HG03097 (cell line): ENCODE measurements at regions not wholly inside any gene's neighbourhood (a gene's known extent, or its start where the extent isn't known, plus 50 kb on each side); places are given as distances from the start of the nearest gene placed in this dataset.
"Not testable (repeated sequence)": the region's sequence is repeated elsewhere in the genome, so short reads cannot be mapped to it uniquely, and the experiment has no call there.

ENCODE experiments used
- ATAC-seq: cut with Tn5 transposase; IDR thresholded peaks from one replicate; pipeline ENCODE4 v1.9.1; 2021; ENCODE audit not compliant: unreplicated experiment, low FRiP score

DNA sequence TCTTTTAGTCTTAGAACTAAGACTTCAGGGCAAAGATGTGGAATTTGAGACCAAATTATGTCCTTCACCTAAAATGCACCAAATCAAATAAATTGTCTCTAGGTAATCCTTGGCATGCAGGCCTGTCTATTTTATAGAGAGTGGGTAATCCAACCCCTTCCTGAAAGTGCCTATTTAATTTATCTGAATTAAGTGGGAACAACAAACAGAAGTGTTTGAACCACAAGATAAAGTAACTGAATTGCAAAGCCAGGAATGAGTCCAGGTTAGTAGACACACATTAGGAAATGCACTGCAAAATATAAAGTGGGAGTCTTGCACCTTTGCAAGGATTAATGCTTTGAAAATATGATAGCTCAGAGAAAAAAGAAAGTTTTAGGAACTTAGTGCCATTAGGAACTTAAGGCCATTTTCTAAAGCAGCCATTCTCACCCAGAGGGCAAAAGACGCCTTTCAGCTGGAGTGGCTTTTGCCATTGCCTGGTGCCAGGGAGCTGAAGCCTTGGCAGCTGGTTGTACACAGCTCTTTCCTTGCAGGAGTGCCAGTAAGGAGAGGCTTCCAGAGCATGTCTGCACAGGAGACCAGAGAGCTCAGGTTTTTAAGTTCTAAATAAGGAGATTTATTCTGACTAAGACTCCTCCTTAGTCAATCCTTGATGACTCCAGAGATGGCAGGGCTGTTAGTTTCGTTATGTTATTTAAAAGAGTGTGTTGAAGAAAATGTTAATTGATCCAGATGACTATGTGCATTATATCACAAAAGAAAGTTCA is 151.7 kb upstream of the ELL2 start:
- ATAC-seq = no peak

DNA sequence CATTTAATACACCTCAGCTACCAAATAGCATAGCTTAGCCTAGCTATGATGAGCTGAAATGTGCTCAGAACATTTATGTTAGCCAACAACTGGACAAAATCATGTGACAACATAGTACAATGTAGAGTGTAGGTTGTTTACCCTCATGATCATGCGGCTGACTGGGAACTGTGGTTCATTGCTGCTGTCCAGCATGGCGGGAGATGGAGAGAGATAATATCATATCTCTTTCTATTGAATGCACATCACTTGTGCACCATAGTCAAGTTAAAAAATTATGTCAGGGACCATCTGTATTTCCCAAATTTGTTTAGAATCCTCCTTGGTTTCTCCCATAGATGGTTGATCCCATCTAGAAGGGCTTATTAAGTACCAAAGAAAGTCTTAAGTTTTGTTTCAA is 151.1 kb upstream of the ELL2 start:
- ATAC-seq = no peak

DNA sequence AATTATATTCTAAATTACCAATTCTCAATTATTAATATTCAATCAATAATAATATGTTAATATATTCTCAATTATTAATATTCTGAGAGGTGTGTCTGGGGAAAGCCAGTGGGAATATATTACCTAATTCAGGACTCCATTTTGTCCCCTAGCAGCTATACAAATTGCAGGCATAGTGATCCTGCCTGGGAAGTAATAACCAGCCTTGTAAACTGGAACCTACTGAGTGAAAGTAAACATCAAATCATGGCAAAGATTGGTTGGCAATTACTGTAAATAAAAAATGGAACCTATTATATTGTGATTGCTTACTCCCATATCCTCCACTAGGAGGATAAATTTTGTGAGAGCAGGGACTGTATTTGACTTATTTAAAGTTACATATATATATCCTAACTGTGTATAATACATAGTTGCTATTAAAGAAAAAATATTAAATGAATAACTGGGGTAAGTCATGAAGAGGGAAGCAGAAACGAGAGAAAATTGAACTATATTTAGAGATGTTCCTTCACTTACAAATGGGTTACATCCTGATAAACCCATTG is 150.5 kb upstream of the ELL2 start:
- ATAC-seq = no peak

DNA sequence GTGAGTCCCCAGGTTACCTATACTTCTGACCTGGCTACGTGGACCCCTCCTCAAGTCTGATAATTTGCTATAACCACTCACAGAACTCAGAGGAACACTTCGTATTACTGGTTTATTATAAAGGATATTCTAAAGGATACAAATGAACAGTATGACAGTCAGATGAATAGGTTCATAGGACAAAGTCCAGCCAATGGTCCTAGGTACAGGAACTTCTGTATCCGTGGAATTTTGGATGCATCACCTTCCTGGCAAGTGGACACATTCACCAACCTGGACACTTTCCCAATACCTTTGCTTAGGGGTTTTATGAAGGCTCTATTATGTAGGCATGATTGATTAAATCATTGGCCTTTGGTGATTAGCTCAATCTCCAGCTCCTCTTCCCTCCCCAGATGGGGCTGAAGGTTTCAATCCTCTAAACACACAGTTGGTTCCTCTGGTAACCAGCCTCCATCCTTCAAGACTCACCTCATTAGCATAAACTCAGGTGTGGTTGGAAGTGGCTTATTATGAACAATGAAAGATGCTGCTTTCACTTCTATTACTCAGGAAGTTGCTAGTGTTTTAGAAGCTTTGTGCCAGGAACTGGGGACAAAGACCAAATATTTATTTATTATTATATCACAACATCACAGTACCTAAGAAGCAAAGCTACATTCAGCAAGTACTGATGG is 149.6 kb upstream of the ELL2 start:
- ATAC-seq = no peak

DNA sequence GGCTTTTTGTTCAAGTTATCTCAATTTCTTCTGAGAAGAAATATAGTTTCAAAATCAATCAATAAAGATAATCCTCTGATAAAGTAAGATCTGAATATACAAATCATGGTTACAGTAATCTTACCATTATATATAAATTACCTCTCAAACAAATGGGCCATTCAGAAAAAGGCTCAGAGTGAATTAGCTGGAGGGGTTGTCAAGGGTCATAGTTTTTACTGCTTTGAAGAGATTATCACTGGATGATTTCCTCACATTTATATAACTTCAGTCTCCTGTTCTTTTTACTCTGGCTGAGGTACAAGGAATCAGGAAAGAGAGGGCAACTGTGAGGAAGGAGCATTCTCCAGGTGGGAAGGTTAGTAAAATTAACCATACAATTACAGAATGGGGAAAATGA is 148.6 kb upstream of the ELL2 start:
- no peak for ATAC-seq

DNA sequence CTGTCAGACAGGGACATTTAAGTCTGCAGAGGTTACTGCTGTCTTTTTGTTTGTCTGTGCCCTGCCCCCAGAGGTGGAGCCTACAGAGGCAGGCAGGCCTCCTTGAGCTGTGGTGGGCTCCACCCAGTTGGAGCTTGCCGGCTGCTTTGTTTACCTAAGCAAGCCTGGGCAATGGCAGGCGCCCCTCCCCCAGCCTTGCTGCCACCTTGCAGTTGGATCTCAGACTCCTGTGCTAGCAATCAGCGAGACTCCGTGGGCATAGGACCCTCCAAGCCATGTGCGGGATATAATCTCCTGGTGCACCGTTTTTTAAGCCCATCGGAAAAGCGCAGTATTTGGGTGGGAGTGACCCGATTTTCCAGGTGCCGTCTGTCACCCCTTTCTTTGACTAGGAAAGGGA is 147.0 kb upstream of the ELL2 start:
- not testable (repeated sequence) for ATAC-seq

DNA sequence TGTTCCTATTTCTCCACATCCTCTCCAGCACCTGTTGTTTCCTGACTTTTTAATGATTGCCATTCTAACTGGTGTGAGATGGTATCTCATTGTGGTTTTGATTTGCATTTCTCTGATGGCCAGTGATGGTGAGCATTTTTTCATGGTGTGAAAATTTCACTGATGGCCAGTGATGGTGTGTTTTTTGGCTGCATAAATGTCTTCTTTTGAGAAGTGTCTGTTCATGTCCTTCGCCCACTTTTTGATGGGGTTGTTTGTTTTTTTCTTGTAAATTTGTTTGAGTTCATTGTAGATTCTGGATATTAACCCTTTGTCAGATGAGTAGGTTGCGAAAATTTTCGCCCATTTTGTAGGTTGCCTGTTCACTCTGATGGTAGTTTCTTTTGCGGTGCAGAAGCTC is 142.2 kb upstream of the ELL2 start:
- ATAC-seq = not testable (repeated sequence)

DNA sequence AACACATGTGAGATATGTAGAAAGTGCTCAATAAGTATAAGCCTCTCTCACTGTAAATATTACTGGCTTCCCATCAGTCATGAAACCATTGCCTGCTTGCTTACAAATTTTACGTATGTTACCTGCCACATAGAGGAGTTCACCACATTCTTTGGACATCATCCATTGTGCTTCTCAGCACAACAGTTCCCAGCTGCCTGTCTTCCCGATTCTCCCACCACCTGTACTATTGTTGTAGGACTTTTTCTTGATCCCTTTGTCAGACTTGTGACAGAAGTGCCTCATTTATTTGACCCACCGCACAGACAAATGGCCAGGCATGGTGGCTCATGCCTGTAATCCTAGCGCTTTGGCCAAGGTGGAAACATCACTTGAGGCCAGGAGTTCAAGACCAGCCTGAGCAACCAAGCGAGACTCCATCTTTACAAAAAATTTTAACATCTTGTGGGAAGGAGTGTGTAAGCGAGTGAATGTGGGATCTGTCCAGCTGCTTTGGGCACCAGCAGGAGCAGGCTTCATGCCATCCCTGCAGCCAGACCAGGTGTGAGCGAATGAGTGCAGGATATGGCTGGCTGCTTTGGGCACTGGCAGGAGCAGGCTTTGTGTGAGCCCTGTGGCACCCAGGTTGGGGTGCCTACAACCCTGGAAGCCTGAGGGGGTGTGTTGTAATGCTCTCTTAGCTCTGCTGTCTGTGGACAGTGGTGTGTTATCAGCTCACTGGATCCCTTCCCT is 139.9 kb upstream of the ELL2 start:
- no peak for ATAC-seq

DNA sequence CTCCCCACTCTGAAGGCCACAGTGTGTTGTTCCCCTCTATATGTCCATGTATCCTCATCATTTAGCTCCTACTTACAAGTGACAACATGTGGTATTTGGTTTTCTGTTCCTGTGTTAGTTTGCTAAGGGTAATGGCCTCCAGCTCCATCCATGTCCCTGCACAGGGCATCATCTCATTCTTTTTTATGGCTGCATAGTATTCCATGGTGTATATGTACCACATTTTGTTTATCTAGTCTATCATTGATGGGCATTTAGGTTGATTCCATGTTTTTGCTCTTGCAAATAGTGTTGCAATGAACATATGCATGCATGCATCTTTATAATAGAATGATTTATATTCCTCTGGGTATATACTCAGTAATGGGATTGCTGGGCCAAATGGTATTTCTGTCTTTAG is 135.8 kb upstream of the ELL2 start:
- not testable (repeated sequence) for ATAC-seq

DNA sequence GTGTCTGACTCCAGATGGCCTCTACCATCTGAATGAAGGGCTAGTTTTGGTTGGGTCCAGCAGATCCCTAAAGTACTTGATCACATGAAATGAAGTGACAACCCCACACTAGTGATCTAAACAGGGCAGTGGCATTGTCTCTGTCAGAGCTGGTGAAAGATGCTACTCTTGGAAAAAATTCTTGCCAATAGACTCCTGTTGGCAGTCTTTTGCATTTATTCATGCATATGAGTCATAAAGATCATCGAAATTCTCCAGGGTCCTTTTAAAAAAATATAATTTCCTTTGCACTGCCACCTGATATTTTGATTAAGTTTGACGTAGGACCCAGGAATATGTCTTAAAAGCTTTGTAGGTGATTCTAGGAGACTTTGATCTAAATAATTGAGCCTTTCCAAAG is 135.1 kb upstream of the ELL2 start:
- ATAC-seq = no peak

DNA sequence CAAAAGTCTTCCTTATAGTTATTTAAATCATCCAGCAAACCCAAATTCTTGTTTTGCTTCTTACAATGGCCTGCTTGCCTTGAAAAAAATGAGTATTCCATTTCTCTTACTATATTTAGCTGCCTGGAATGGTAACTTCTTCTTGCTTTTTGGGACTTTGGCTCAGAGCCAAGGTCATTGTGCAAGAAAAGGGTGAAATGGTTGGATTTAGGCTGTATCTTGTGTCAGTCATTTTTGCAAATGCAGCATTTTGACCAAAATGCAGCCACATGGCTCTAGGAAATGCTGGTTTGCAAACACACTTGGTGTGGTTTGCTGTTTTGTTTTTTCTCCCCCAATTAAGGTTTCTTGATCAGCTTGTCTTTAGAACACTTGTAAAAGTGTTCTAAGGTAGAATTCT is 133.3 kb upstream of the ELL2 start:
- ATAC-seq = no peak

DNA sequence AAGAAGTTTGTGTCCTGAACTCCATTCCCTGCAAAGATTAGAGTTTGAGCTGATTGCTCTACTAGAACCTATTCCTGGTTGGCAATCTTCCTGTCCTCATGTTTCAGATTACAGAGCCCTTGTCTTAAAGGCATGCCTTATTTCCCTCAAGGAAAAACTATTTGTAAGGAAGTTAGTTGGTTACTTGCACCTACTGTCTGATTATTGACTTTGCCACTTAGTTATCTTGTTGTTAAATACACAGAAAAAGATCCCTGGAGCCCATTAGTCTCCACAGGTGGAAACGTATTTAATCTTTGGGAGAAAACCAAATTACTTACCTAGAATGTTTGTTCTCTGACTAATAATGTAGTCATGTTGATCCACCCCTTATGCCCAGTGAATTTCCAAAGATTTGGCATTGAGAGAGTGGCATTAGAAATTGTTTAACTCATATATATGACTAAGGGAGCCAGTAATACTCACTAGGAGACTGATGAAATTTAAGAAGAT is 132.3 kb upstream of the ELL2 start:
- ATAC-seq = no peak

DNA sequence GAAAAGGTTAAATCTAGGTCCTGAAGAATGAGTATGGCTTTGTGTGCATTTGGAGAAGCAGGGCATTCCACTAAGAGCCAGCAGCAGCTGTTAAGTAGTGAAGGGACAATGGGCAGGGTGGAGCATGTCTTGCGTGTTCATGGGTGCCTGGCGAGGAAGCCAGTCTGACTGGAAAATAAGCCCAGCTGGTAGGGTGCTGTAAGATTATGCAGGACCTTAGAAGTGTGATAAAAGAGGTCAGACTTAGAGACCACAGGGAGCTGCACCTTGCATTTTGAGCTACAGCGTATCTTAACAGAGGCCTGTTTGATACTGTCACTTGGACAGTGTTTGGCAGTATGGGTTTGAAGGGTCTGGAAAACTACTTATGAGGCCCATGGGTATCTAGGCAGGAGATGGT is 131.7 kb upstream of the ELL2 start:
- no peak for ATAC-seq

DNA sequence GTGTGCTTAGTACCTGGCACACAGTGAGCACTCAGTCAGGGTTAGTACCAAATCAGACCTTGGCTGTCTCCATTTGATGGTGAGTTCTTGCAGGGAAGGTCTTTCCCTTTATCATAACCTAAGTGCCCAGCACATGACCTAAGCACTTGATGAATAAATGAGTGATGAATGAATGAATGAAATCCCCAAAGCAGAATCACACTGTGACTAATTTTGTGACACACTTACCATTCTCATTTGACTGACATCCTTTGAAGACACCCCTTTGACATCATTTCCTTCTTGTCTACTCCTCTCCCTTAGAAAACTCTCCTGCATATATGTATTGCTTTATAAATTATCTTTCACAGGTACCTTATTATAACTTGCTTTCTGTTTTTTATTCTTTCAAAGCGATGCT is 130.2 kb upstream of the ELL2 start:
- ATAC-seq = no peak

DNA sequence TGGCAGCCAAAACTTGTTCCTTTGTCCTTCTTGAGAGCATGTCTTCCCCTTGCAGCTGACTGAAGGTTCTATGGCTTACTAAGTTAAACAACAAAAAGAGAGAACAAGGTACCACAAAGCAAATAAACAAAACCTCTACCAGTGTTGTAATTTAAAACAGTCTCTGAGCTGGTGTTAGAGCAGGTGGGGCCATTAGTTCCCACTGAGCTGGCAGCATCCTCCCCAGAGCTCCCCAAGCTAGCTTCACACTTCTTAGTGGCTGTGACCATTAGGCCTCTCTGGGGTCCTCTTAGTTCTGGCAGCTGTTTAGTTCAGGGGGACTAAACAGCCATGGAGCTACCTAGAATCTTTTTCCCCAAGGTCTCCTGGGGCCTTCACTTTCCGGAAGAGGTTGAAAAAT is 128.6 kb upstream of the ELL2 start:
- no peak for ATAC-seq

DNA sequence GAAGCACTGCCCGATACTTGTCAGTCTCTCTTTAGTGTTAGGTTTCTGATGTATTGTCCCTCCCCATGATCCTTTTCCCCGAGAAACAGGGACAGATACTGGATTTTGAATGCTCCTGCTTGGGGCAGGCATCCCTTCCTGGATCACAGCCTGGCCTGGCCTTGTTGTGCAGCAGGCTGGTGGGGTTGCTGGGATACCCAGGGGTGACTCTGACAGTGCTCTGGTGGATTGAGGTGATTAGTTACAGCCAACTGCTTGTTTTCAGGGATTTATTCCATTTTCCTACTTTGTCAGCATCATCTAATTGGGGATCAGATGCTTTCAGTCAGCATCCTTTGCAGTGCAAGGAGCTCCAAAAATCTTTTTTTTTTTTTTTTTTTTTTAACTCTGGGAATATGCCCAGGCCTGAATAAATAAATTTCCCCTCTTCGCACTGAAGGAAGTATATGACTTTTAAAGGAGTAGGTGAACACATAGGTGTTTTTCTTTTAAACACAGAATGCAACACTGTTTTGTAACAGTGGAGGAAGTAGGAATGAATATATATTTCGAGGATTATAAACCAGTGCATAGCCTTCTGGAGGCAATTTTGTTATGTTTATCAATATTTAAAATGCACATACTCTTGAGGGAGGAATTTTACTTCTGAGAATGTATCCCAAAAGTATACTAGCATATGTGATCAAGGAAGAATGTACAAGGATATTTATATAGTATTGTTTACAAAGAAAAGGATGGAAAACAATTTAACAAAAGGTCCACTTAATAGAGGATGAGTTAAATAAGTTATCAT is 127.3 kb upstream of the ELL2 start:
- ATAC-seq = no peak

DNA sequence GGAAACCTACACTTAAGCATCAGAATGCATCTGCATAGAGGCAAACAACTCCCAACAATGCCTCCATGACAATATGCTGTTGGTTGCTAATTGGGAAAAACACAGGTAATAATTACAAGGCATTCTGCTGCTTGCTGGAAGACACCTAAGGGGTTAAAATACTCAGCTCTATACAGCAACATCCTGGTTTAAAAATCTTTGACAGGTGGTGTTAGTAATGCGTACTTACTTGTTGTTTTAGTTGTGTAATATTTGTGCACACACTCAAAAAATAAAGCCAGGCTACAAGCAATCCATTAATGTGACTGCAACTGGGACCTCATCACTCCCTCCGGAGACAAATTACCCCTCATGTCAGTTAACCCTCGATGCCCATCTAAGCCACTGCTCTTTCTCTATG is 126.3 kb upstream of the ELL2 start:
- no peak for ATAC-seq

DNA sequence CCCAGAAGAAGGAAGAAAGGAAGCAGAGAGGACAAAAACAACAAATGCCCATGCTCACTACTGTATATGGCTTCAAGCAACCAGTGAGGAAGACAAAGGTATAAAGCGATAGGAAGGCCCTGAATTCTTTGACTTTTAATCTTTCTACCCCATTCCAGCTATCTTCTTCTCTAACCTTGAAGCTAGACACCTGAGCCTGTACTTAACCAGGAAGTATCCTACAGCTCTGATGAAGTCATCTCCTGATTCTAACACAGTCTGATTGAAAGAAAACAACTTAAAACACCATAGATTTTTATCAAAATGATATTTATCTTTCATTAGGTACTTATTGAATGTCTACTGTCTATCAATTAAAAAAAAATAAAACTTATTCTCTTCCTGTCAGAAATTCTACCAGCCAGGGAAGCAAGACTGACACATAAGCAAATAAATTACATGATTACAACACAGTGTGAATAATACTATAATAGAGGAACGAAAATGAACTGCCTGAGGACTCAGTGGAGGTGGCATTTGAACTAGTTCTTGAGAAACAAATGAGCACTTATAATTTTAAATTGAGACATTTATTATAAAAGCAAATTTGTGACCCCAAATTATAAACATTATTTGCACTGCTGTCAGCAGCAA is 123.3 kb upstream of the ELL2 start:
- ATAC-seq = no peak

DNA sequence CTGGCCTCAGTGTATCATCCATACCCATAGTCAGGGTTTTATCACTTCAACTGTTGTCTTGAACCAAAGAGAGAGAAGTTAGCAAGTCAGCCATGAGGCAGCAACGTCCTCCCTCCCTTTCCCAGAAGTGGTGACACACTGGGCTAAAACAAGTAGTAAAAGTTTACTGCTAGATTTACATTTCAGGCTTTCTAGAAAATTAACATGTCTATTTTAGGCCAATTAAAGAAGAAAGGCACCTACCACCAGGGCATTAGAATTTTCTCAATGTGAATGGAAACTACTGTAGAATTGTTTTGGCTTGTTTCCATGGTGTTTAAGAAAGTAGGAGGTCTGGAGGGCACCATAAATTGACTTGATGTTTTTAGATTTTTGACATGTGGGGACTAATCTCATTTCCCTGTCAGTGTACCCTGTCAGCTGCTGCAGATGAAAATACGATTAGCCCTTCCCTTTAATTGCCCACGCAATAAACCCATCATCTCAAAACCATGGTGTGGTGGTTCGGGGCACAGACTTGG is 121.8 kb upstream of the ELL2 start:
- no peak for ATAC-seq
